Ishikawa (cell line): ENCODE measurements at regions not wholly inside any gene's neighbourhood (a gene's known extent, or its start where the extent isn't known, plus 50 kb on each side); places are given as distances from the start of the nearest gene placed in this dataset.

Experiments
- CEBPB ChIP-seq: IDR thresholded peaks from 2 replicates; pipeline ENCODE4 v1.6.1; 2012
- CREB1 ChIP-seq: IDR thresholded peaks from 2 replicates; pipeline ENCODE4 v1.6.1; 2012; ENCODE audit warnings: low read depth
- EGR1 ChIP-seq: IDR thresholded peaks from 2 replicates; pipeline ENCODE4 v1.6.1; 2012
- EP300 ChIP-seq: IDR thresholded peaks from 2 replicates; pipeline ENCODE4 v1.6.1; 2012; ENCODE audit warnings: borderline replicate concordance
- FOXM1 ChIP-seq: IDR thresholded peaks from 2 replicates; pipeline ENCODE4 v1.6.1; 2012; ENCODE audit warnings: low read depth, borderline replicate concordance
- NFIC ChIP-seq: IDR thresholded peaks from 2 replicates; pipeline ENCODE4 v1.6.1; 2012
- RAD21 ChIP-seq: IDR thresholded peaks from 2 replicates; pipeline ENCODE4 v1.6.1; 2012; ENCODE audit warnings: low read depth
- TAF1 ChIP-seq: IDR thresholded peaks from 2 replicates; pipeline ENCODE4 v1.6.1; 2012; ENCODE audit warnings: low read depth, mild to moderate bottlenecking
- TCF12 ChIP-seq: IDR thresholded peaks from 2 replicates; pipeline ENCODE4 v1.6.1; 2012; ENCODE audit warnings: low read depth
- TEAD4 ChIP-seq: IDR thresholded peaks from 2 replicates; pipeline ENCODE4 v1.6.1; 2012
- YY1 ChIP-seq: IDR thresholded peaks from 2 replicates; pipeline ENCODE4 v1.6.1; 2012; ENCODE audit warnings: low read depth
- ZBTB7A ChIP-seq: IDR thresholded peaks from 2 replicates; pipeline ENCODE4 v1.6.1; 2012; ENCODE audit warnings: low read depth
- TF ChIP-seq, protein P1 (sequence below): IDR thresholded peaks from 2 replicates; pipeline ENCODE4 v1.6.1; 2012
- TF ChIP-seq, protein P2 (sequence below): IDR thresholded peaks from 2 replicates; pipeline ENCODE4 v1.6.1; 2012; ENCODE audit warnings: low read depth, mild to moderate bottlenecking
- TF ChIP-seq, protein P3 (sequence below): IDR thresholded peaks from 2 replicates; pipeline ENCODE4 v1.6.1; 2012

DNA sequence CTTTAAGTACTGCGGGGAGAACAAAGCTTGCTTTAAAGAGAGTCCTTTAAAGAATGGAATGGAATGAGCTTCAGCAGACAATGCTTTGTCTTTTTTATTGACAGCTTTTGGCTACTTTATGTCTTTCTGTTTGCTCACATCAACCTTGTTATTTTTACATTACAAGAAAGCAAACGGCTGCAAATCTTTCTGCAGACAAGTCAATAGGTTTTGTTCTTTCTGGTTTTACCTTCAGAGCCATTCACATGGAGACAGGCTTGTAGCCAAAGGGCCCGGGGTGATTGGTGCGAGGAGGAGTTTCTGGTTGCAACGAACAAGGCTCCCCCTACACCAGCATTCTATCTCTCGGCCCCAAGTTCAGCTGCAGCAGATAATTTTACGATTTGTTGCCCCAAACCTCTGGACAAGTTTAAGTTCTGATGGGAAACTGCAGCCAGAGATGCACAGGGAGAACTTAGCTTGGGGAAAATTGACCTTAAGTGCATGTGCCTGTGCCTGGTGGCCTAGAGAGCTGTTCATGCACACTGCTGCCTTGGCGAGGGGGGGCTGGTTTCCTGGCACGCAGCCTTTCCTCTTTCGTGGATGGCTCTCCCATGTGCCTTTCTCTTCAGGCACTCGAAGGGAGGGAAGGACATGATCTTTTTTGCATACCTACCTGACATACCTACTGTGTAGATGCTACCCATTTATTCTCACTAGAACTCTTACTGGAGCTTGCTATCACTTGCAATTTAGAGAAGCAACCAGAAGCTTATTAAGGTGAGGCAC, 543.2 kb downstream of the DCDC2C start:
- TF ChIP-seq TAF1 = no peak
- TF ChIP-seq, protein P1, sequence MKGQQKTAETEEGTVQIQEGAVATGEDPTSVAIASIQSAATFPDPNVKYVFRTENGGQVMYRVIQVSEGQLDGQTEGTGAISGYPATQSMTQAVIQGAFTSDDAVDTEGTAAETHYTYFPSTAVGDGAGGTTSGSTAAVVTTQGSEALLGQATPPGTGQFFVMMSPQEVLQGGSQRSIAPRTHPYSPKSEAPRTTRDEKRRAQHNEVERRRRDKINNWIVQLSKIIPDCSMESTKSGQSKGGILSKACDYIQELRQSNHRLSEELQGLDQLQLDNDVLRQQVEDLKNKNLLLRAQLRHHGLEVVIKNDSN = no peak
- TF ChIP-seq CREB1 = no peak

DNA sequence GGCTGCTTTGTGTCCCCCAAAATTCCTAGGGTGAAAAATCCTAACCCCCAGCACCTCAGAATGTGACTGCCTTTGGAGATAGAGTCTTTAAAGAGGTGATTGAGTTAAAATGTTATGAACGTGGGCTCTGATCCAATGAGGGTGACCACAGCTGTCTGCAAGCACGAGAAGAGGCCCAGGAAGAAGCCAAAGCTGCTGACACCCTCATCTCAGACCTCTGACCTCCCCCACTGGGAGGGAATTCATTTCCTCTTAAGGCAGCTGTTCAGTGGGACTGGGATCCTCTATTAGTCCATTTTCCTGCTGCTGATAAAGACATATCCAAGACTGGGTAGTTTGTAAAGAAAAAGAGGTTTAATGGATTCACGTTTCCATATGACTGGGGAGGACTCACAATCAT, 544.4 kb downstream of the DCDC2C start:
- no peak for TF ChIP-seq RAD21
- no peak for TF ChIP-seq YY1
- TF ChIP-seq FOXM1 = no peak
- TF ChIP-seq CREB1 = no peak
- TF ChIP-seq TEAD4 = no peak
- no peak for TF ChIP-seq CEBPB
- no peak for TF ChIP-seq TCF12
- TF ChIP-seq EGR1 = no peak
- no peak for TF ChIP-seq NFIC

DNA sequence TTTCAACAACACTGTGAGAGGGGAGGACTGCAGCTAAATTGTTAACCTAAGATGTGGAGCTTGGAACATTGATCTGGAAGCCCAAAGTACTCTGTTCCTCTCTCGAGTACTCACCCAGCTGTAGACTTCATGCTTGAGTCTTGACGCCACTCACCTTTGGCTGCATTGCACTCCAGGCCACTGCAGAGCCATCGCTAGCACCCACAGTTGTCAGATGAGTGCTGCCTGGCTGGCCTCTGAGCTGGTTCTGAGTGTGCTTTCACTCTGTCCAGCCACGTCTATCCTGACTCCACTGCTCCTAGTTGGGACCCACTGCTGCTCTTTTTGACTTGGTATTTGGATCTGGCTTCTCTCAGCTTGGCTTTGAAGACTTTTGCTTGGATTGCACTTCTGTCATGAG, 552.1 kb downstream of the DCDC2C start:
- TF ChIP-seq, protein P2, sequence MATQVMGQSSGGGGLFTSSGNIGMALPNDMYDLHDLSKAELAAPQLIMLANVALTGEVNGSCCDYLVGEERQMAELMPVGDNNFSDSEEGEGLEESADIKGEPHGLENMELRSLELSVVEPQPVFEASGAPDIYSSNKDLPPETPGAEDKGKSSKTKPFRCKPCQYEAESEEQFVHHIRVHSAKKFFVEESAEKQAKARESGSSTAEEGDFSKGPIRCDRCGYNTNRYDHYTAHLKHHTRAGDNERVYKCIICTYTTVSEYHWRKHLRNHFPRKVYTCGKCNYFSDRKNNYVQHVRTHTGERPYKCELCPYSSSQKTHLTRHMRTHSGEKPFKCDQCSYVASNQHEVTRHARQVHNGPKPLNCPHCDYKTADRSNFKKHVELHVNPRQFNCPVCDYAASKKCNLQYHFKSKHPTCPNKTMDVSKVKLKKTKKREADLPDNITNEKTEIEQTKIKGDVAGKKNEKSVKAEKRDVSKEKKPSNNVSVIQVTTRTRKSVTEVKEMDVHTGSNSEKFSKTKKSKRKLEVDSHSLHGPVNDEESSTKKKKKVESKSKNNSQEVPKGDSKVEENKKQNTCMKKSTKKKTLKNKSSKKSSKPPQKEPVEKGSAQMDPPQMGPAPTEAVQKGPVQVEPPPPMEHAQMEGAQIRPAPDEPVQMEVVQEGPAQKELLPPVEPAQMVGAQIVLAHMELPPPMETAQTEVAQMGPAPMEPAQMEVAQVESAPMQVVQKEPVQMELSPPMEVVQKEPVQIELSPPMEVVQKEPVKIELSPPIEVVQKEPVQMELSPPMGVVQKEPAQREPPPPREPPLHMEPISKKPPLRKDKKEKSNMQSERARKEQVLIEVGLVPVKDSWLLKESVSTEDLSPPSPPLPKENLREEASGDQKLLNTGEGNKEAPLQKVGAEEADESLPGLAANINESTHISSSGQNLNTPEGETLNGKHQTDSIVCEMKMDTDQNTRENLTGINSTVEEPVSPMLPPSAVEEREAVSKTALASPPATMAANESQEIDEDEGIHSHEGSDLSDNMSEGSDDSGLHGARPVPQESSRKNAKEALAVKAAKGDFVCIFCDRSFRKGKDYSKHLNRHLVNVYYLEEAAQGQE = no peak
- TF ChIP-seq EP300 (no peak), TEAD4 (no peak), CEBPB (no peak), ZBTB7A (no peak), RAD21 (no peak), FOXM1 (no peak), NFIC (no peak), TAF1 (no peak), CREB1 (no peak), EGR1 (no peak), YY1 (no peak), TCF12 (no peak)
- TF ChIP-seq, protein P3, sequence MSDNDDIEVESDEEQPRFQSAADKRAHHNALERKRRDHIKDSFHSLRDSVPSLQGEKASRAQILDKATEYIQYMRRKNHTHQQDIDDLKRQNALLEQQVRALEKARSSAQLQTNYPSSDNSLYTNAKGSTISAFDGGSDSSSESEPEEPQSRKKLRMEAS = no peak
- TF ChIP-seq, protein P1 = no peak

DNA sequence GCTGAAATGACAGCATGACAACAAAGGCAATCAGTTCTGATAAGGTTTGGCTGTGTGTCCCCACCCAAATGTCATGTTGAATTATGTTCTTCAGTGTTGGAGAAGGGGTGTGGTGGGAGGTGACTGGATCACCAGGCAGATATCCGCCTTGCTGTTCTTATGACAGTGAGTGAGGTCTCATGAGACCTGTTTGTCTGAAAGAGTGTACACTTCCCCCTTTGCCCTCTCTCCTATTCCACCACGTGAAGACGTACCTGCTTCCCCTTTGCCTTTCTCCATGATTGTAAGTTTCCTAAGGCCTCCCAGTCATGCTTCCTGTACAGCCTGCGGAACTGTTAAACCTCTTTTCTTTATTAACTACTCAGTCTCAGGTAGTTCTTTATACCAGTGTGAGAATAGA, 553.0 kb downstream of the DCDC2C start:
- TF ChIP-seq EP300 (no peak), FOXM1 (no peak), CREB1 (no peak), TAF1 (no peak), ZBTB7A (no peak), EGR1 (no peak), TEAD4 (no peak), RAD21 (no peak), TCF12 (no peak), YY1 (no peak), CEBPB (no peak), NFIC (no peak)
- TF ChIP-seq, protein P3 = no peak
- TF ChIP-seq, protein P2 = no peak
- TF ChIP-seq, protein P1 = no peak

DNA sequence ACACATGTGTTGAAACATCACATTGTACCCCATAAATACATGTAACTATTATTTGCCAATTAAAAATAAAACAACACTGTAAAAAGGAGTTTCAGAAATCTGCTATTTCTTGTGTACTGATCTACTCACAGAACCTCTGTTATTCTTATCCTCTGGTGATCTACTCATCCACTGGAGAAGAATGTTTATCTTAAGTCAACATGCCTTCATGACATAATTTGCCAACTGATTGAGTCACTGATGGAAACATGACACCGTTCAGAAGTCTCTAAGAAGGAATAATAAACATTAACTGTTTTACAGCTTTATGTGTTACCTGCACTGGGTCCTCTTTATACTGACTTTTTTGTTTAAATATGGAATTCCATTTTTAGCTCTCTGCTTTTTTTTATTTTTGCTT, 555.2 kb downstream of the DCDC2C start:
- TF ChIP-seq ZBTB7A (no peak), YY1 (no peak), NFIC (no peak), FOXM1 (no peak), TEAD4 (no peak), EP300 (no peak), CREB1 (no peak), TCF12 (no peak), RAD21 (no peak), TAF1 (no peak), CEBPB (no peak), EGR1 (no peak)
- TF ChIP-seq, protein P3 = no peak
- TF ChIP-seq, protein P1 = no peak
- TF ChIP-seq, protein P2 = no peak
